CD14-positive monocyte (primary cell): ENCODE measurements at regions not wholly inside any gene's neighbourhood (a gene's known extent, or its start where the extent isn't known, plus 50 kb on each side); places are given as distances from the start of the nearest gene placed in this dataset.

Source experiments
- DNase-seq, 3 donors: peaks; one replicate each; pipeline ENCODE4 v3.0.0-alpha.2; 2011 to 2022
- H2AFZ ChIP-seq: 2 replicates; pipeline ENCODE4 v1.6.0; 2012; ENCODE audit warnings: mild to moderate bottlenecking, low read depth, low read length, inconsistent platforms; ENCODE audit not compliant: insufficient read depth, poor library complexity, severe bottlenecking
- H3K27ac ChIP-seq, 2 donors: 1 replicate in 1 of 2; 2 replicates in 1 of 2; pipeline ENCODE4 v1.5.1; 2012 to 2013; ENCODE audit warnings: low read length in 2 of 2, control low read depth in 1 of 2, inconsistent platforms in 1 of 2, low read depth in 1 of 2, mild to moderate bottlenecking in 1 of 2
- H3K27me3 ChIP-seq, 2 donors: one replicate each; pipeline versions ENCODE4 v1.6.0 to v1.6.1; 2011 to 2013; ENCODE audit warnings: low read length in 2 of 2; ENCODE audit not compliant: control insufficient read depth in 2 of 2, insufficient read depth in 2 of 2
- H3K36me3 ChIP-seq, 2 donors: replicated peaks in 1 of 2; 1 replicate in 1 of 2; 2 replicates in 1 of 2; pipeline versions ENCODE4 v1.5.1 to v1.6.1; 2012 to 2013; ENCODE audit warnings: low read length in 2 of 2, control low read depth in 1 of 2, inconsistent platforms in 1 of 2, mild to moderate bottlenecking in 1 of 2; ENCODE audit not compliant: insufficient read depth in 2 of 2, control insufficient read depth in 1 of 2
- H3K4me1 ChIP-seq, 2 donors: 1 replicate in 1 of 2; 2 replicates in 1 of 2; pipeline versions ENCODE4 v1.5.1 to v1.6.1; 2012 to 2013; ENCODE audit warnings: low read length in 2 of 2, control low read depth in 1 of 2, inconsistent platforms in 1 of 2, mild to moderate bottlenecking in 1 of 2, moderate library complexity in 1 of 2; ENCODE audit not compliant: insufficient read depth in 2 of 2, control insufficient read depth in 1 of 2
- H3K4me2 ChIP-seq: replicated peaks from 2 replicates; pipeline ENCODE3; 2012; ENCODE audit warnings: low read length, moderate library complexity, mild to moderate bottlenecking; ENCODE audit not compliant: poor library complexity, severe bottlenecking; ENCODE audit errors: extremely low read depth
- H3K4me3 ChIP-seq, 3 experiments: fragments of 200-600 bp in 1 of 3; sonication (generic) in 1 of 3; replicated peaks in 1 of 3; 1 replicate in 2 of 3; 2 replicates in 1 of 3; pipeline ENCODE4 v1.5.1; 2011 to 2013; ENCODE audit warnings: low read length in 3 of 3, mild to moderate bottlenecking in 3 of 3, control low read depth in 2 of 3, low read depth in 2 of 3, inconsistent platforms in 1 of 3, moderate library complexity in 1 of 3
- H3K79me2 ChIP-seq: 2 replicates; pipeline ENCODE4 v1.6.0; 2012; ENCODE audit warnings: mild to moderate bottlenecking, control low read depth, inconsistent platforms, low read length, moderate library complexity; ENCODE audit not compliant: insufficient read depth
- H3K9ac ChIP-seq: 2 replicates; pipeline ENCODE4 v1.6.0; 2017; ENCODE audit warnings: low read length, mild to moderate bottlenecking; ENCODE audit not compliant: insufficient read depth, poor library complexity, severe bottlenecking
- H3K9me3 ChIP-seq, 2 donors: replicated peaks in 1 of 2; 1 replicate in 1 of 2; 2 replicates in 1 of 2; pipeline versions ENCODE4 v1.5.1 to v1.6.1; 2012 to 2013; ENCODE audit warnings: low read length in 2 of 2, control low read depth in 1 of 2; ENCODE audit not compliant: control insufficient read depth in 1 of 2, insufficient read depth in 1 of 2
- H4K20me1 ChIP-seq: 2 replicates; pipeline ENCODE4 v1.6.0; 2012; ENCODE audit warnings: mild to moderate bottlenecking, low read length, control low read depth, moderate library complexity; ENCODE audit not compliant: insufficient read depth
- H3K27ac Mint-ChIP-seq, 7 donors: one replicate each; pipeline ENCODE4 v1.8.0; 2020; ENCODE audit warnings: mild to moderate bottlenecking in 7 of 7, mixed read lengths in 7 of 7, moderate library complexity in 6 of 7, inconsistent platforms in 2 of 7
- H3K27me3 Mint-ChIP-seq, 3 donors: one replicate each; pipeline ENCODE4 v1.8.0; 2021 to 2022; ENCODE audit warnings: low read depth in 3 of 3, mild to moderate bottlenecking in 3 of 3, mixed read lengths in 3 of 3, moderate library complexity in 3 of 3, inconsistent platforms in 1 of 3
- H3K36me3 Mint-ChIP-seq, 2 donors: one replicate each; pipeline ENCODE4 v1.8.0; 2020; ENCODE audit warnings: mixed read lengths in 2 of 2, inconsistent platforms in 1 of 2, mild to moderate bottlenecking in 1 of 2
- H3K4me1 Mint-ChIP-seq: one replicate; pipeline ENCODE4 v1.8.0; 2020; ENCODE audit warnings: mild to moderate bottlenecking, mixed read lengths
- H3K4me3 Mint-ChIP-seq, 2 donors: one replicate each; pipeline ENCODE4 v1.8.0; 2020; ENCODE audit warnings: mild to moderate bottlenecking in 2 of 2, mixed read lengths in 2 of 2, moderate library complexity in 1 of 2
- H3K9me3 Mint-ChIP-seq, 7 donors: one replicate each; pipeline ENCODE4 v1.8.0; 2020 to 2022; ENCODE audit warnings: mixed read lengths in 7 of 7, mild to moderate bottlenecking in 6 of 7, moderate library complexity in 6 of 7, inconsistent platforms in 2 of 7
- CTCF ChIP-seq: fragments of 200-600 bp; IDR thresholded peaks from one replicate; pipeline ENCODE4 v1.8.0; 2022; ENCODE audit warnings: antibody characterized with exemption, mild to moderate bottlenecking
- WGBS: methylation state at CpG from one replicate; pipeline ENCODE4 v1.1.5; 2013; ENCODE audit warnings: missing lambda C conversion rate; ENCODE audit not compliant: insufficient coverage; 5-methylcytosine and 5-hydroxymethylcytosine counted together
- intact Hi-C, 2 donors: fragments of 100-400 bp; cut with micrococcal nuclease; formaldehyde crosslinking; loops; one replicate each; pipeline versions ENCODE4 v1.15.0 to v1.15.1; 2023

- Histone ChIP-seq H3K27me3 (no peaks in the 10 kb centered on the region), H3K4me2 (no peak overlapping the region), H3K79me2 (no peaks in the 10 kb centered on the region), H3K36me3 (no peaks in the 10 kb centered on the region), H4K20me1 (no peaks in the 10 kb centered on the region), H3K27ac (no peak overlapping the region), H3K9me3 (peaks cover 3 to 5% of the 10 kb centered on the region in 2 donors), H2AFZ (no peak overlapping the region), H3K9ac (no peak overlapping the region), H3K4me3 (no peak overlapping the region), H3K4me1 (no peaks in the 10 kb centered on the region)
- Mint-ChIP-seq H3K27me3 (peaks cover 0 to 3% (median 0%) of the 10 kb centered on the region in 3 donors), H3K27ac (no peak overlapping the region), H3K36me3 (peaks cover 0 to 3% of the 10 kb centered on the region in 2 donors), H3K4me1 (no peaks in the 10 kb centered on the region), H3K9me3 (peaks cover 0 to 11% (median 9%) of the 10 kb centered on the region in 7 donors), H3K4me3 (no peak overlapping the region)
- TF ChIP-seq CTCF: no peak
- intact Hi-C loops: no loop called here
- no peak for DNase-seq
These were observed 439.0 kb upstream of the PTGER4 start for GRCh38 chr5:40240671-40241070.

GRCh38 chr5:40240111-40240510, 439.6 kb upstream of the PTGER4 start:
- H3K36me3 ChIP-seq: no peaks in the 10 kb centered on the region

More at GRCh38 chr5:40240111-40240510, 439.6 kb upstream of the PTGER4 start:
- no peak overlapping the region for H3K27ac Mint-ChIP-seq
- Histone ChIP-seq H3K9ac (no peak overlapping the region), H3K4me2 (no peak overlapping the region), H3K27me3 (no peaks in the 10 kb centered on the region), H2AFZ (no peak overlapping the region), H3K4me1 (no peaks in the 10 kb centered on the region), H3K4me3 (no peak overlapping the region), H3K27ac (no peak overlapping the region), H4K20me1 (no peaks in the 10 kb centered on the region), H3K79me2 (no peaks in the 10 kb centered on the region), H3K9me3 (peaks cover 3 to 5% of the 10 kb centered on the region in 2 donors)
- no CpG with 5 or more reads among the region's 1 CpG for WGBS
- H3K4me3 Mint-ChIP-seq: no peak overlapping the region
- no peak for TF ChIP-seq CTCF
- H3K4me1 Mint-ChIP-seq: no peaks in the 10 kb centered on the region
- H3K27me3 Mint-ChIP-seq: peaks cover 0 to 1% (median 0%) of the 10 kb centered on the region in 3 donors
- intact Hi-C loops: no loop called here
- peak; percentile 3 to 44 (median 7) for DNase-seq
- peaks cover 0 to 3% of the 10 kb centered on the region in 2 donors for H3K36me3 Mint-ChIP-seq
- H3K9me3 Mint-ChIP-seq: peaks cover 0 to 11% (median 9%) of the 10 kb centered on the region in 7 donors
